GM23248 (cell line): ENCODE measurements at regions not wholly inside any gene's neighbourhood (a gene's known extent, or its start where the extent isn't known, plus 50 kb on each side); places are given as distances from the start of the nearest gene placed in this dataset.

Source experiments
- EZH2 ChIP-seq: fragments of 200-600 bp; sonication (generic); IDR thresholded peaks from 2 replicates; pipeline ENCODE4 v1.6.1; 2018; ENCODE audit warnings: antibody characterized with exemption, mild to moderate bottlenecking; ENCODE audit not compliant: insufficient read depth, poor library complexity, severe bottlenecking
- EZH2phosphoT487 ChIP-seq: fragments of 200-600 bp; sonication (generic); IDR thresholded peaks from 2 replicates; pipeline ENCODE4 v1.6.1; 2018; ENCODE audit warnings: antibody characterized with exemption, moderate library complexity, mild to moderate bottlenecking, low read depth; ENCODE audit not compliant: insufficient read depth

- TF ChIP-seq EZH2phosphoT487: no peak
- TF ChIP-seq EZH2: no peak
Measured at GRCh38 chr11:80280737-80281136, 839.9 kb upstream of the TENM4 start.
